NB4 (cell line): ENCODE measurements at regions not wholly inside any gene's neighbourhood (a gene's known extent, or its start where the extent isn't known, plus 50 kb on each side); places are given as distances from the start of the nearest gene placed in this dataset.

Experiments
- MYC ChIP-seq: IDR thresholded peaks from 2 replicates; pipeline ENCODE4 v1.6.1; 2011; ENCODE audit warnings: low read depth, low read length
- TF ChIP-seq, protein P1 (sequence below): IDR thresholded peaks from one replicate; pipeline ENCODE4 v1.5.1; 2012; ENCODE audit warnings: low read depth, low read length

DNA sequence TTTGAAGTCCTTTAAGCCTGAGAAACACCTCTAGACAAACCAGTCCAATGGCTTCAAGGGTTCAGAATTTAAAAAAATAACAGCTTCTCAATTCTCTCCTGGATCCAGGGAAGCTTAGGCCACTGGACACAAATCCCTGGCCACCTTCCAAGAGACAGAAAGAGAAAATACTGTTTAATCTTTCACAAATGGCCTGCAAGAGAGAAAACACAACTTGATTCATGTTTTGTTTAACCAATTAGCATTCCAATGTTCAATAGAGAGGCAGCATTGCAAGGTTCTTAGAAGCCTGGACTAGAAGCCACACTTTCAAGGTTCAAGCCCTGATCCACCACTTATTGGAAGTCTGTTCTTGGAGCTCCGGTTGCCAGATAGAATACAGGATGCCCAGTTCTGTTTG is 109.0 kb upstream of the PARD3B start:
- TF ChIP-seq, protein P1, sequence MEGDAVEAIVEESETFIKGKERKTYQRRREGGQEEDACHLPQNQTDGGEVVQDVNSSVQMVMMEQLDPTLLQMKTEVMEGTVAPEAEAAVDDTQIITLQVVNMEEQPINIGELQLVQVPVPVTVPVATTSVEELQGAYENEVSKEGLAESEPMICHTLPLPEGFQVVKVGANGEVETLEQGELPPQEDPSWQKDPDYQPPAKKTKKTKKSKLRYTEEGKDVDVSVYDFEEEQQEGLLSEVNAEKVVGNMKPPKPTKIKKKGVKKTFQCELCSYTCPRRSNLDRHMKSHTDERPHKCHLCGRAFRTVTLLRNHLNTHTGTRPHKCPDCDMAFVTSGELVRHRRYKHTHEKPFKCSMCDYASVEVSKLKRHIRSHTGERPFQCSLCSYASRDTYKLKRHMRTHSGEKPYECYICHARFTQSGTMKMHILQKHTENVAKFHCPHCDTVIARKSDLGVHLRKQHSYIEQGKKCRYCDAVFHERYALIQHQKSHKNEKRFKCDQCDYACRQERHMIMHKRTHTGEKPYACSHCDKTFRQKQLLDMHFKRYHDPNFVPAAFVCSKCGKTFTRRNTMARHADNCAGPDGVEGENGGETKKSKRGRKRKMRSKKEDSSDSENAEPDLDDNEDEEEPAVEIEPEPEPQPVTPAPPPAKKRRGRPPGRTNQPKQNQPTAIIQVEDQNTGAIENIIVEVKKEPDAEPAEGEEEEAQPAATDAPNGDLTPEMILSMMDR = no peak
- TF ChIP-seq MYC = no peak
